A673 (cell line): ENCODE measurements at regions not wholly inside any gene's neighbourhood (a gene's known extent, or its start where the extent isn't known, plus 50 kb on each side); places are given as distances from the start of the nearest gene placed in this dataset.

ENCODE experiments used
- BruUV-seq: library from RNA; stranded (reverse); fragments of 400-500 nt; replicated peaks from 2 replicates; lab custom pipeline; 2021; lab: Mats Ljungman, UMichigan
- CTCF ChIA-PET: fragments of 300-600 bp; sonication (Branson Sonifier 250); formaldehyde crosslinking; loops from one replicate; lab custom pipeline; 2022; ENCODE audit warnings: antibody characterized with exemption; lab: Charles Lee
- POLR2A ChIA-PET: fragments of 300-600 bp; sonication (Branson Sonifier 250); formaldehyde crosslinking; loops from one replicate; lab custom pipeline; 2022; ENCODE audit warnings: antibody characterized with exemption; ENCODE audit not compliant: low non-redundant PET; lab: Charles Lee
- DNase-seq: peaks from one replicate; pipeline ENCODE4 v3.0.0-alpha.2; 2015; ENCODE audit warnings: low spot score
- H3K27ac ChIP-seq: fragments of 200-600 bp; sonication (generic); 2 replicates; pipeline ENCODE4 v1.5.1; 2016; ENCODE audit warnings: mixed run types, low read depth, mild to moderate bottlenecking, mixed read lengths, antibody characterized with exemption, low read length; ENCODE audit not compliant: poor library complexity, severe bottlenecking
- H3K27me3 ChIP-seq: fragments of 200-600 bp; sonication (generic); replicated peaks from 2 replicates; pipeline ENCODE4 v1.6.1; 2017; ENCODE audit warnings: mixed run types, low read depth, mild to moderate bottlenecking, mixed read lengths, antibody characterized with exemption, low read length; ENCODE audit not compliant: insufficient read depth, poor library complexity
- H3K36me3 ChIP-seq: fragments of 200-600 bp; sonication (generic); 2 replicates; pipeline ENCODE4 v1.6.1; 2016; ENCODE audit warnings: mixed run types, mild to moderate bottlenecking, mixed read lengths, antibody characterized with exemption, low read length; ENCODE audit not compliant: insufficient read depth, poor library complexity, severe bottlenecking
- H3K4me1 ChIP-seq: fragments of 200-600 bp; sonication (generic); 2 replicates; pipeline ENCODE4 v1.6.1; 2017; ENCODE audit warnings: mixed run types, mild to moderate bottlenecking, mixed read lengths, antibody characterized with exemption, low read length; ENCODE audit not compliant: insufficient read depth, poor library complexity, severe bottlenecking
- H3K4me3 ChIP-seq: fragments of 200-600 bp; sonication (generic); 2 replicates; pipeline ENCODE4 v1.5.1; 2016; ENCODE audit warnings: low read depth, mixed run types, mild to moderate bottlenecking, mixed read lengths, low read length; ENCODE audit not compliant: poor library complexity, severe bottlenecking
- H3K9me3 ChIP-seq: fragments of 200-600 bp; sonication (generic); 2 replicates; pipeline ENCODE4 v1.6.1; 2016; ENCODE audit warnings: mixed run types, low read depth, mild to moderate bottlenecking, mixed read lengths, antibody characterized with exemption, low read length; ENCODE audit not compliant: poor library complexity, severe bottlenecking
- EZH2 ChIP-seq: fragments of 200-600 bp; sonication (generic); IDR thresholded peaks from 2 replicates; pipeline ENCODE4 v1.6.1; 2017; ENCODE audit warnings: borderline replicate concordance, low read depth, mild to moderate bottlenecking, mixed read lengths, antibody characterized with exemption, low read length; ENCODE audit not compliant: poor library complexity, severe bottlenecking
- intact Hi-C: fragments of 100-400 bp; cut with micrococcal nuclease; formaldehyde crosslinking; loops from one replicate; pipeline ENCODE4 v1.10.0; 2022; ENCODE audit not compliant: unreplicated experiment
- TF ChIP-seq, protein P1 (sequence below): fragments of 300-800, 200-600 bp; sonication (generic); conservative IDR thresholded peaks from 2 replicates; pipeline ENCODE4 v1.5.1; 2017; ENCODE audit warnings: low read depth, mild to moderate bottlenecking, antibody characterized with exemption, low read length, moderate library complexity, mixed read lengths

GRCh38 chr12:115402443-115403180 is 718.6 kb upstream of the TBX3 start:
- CTCF ChIA-PET: no interaction called here

GRCh38 chr12:115401761-115402160 is 717.8 kb upstream of the TBX3 start:
- no TSS peak for BruUV-seq
- intact Hi-C loops: no loop called here

More at GRCh38 chr12:115402443-115403180, 718.6 kb upstream of the TBX3 start:
- intact Hi-C loops: no loop called here
- H3K9me3 ChIP-seq: no peaks in the 10 kb centered on the region
- DNase-seq: no peak
- H3K27me3 ChIP-seq: no peaks in the 10 kb centered on the region
- TF ChIP-seq EZH2: no peak
- TF ChIP-seq, protein P1, sequence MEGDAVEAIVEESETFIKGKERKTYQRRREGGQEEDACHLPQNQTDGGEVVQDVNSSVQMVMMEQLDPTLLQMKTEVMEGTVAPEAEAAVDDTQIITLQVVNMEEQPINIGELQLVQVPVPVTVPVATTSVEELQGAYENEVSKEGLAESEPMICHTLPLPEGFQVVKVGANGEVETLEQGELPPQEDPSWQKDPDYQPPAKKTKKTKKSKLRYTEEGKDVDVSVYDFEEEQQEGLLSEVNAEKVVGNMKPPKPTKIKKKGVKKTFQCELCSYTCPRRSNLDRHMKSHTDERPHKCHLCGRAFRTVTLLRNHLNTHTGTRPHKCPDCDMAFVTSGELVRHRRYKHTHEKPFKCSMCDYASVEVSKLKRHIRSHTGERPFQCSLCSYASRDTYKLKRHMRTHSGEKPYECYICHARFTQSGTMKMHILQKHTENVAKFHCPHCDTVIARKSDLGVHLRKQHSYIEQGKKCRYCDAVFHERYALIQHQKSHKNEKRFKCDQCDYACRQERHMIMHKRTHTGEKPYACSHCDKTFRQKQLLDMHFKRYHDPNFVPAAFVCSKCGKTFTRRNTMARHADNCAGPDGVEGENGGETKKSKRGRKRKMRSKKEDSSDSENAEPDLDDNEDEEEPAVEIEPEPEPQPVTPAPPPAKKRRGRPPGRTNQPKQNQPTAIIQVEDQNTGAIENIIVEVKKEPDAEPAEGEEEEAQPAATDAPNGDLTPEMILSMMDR: no peak
- no peak overlapping the region for H3K27ac ChIP-seq
- H3K4me1 ChIP-seq: no peaks in the 10 kb centered on the region
- POLR2A ChIA-PET: no interaction called here
- no peaks in the 10 kb centered on the region for H3K36me3 ChIP-seq
- no peak overlapping the region for H3K4me3 ChIP-seq
- no TSS peak for BruUV-seq

DNA sequence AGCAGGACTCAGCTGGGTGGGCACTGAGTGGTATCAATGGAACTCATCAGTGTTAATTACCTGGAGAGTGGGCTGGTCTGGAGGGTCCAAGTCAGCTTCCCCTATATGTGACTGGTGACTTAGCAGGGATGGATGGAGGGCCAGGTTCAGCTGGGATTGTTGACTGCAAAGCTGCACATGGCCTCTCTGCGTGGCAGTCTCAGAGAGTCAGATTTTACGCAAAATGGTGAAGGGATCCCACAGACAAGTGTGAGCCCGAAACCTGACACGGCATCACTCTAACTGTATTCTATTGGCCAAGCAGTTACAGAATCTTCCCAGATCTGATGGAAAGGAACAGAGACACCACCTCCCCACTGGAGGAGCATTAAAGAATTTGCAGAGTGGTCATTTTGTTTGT is 716.0 kb upstream of the TBX3 start:
- H3K36me3 ChIP-seq: no peaks in the 10 kb centered on the region
- no peak for TF ChIP-seq EZH2
- H3K4me1 ChIP-seq: no peaks in the 10 kb centered on the region
- no TSS peak for BruUV-seq
- ChIA-PET POLR2A (no interaction called here), CTCF (no interaction called here)
- no peaks in the 10 kb centered on the region for H3K27me3 ChIP-seq
- intact Hi-C loops: no loop called here
- DNase-seq: no peak
- H3K4me3 ChIP-seq: no peak overlapping the region
- no peak overlapping the region for H3K27ac ChIP-seq
- H3K9me3 ChIP-seq: no peaks in the 10 kb centered on the region

More at GRCh38 chr12:115401761-115402160, 717.8 kb upstream of the TBX3 start:
- DNase-seq: no peak
- H3K27ac ChIP-seq: no peak overlapping the region
- H3K4me3 ChIP-seq: no peak overlapping the region
- H3K36me3 ChIP-seq: no peaks in the 10 kb centered on the region
- POLR2A ChIA-PET: no interaction called here
- no peaks in the 10 kb centered on the region for H3K9me3 ChIP-seq
- TF ChIP-seq, protein P1: no peak
- TF ChIP-seq EZH2: no peak
- H3K27me3 ChIP-seq: no peaks in the 10 kb centered on the region
- H3K4me1 ChIP-seq: no peaks in the 10 kb centered on the region
- CTCF ChIA-PET: no interaction called here
